ENCODE measurements at regions not wholly inside any gene's neighbourhood (a gene's known extent, or its start where the extent isn't known, plus 50 kb on each side); places are given as distances from the start of the nearest gene placed in this dataset.

GRCh38 chr13:60282708-60283107 is 114.3 kb upstream of the TDRD3 start:
- no peak for DNase-seq (ENCODE audit: low read depth)

GRCh38 chr13:60286707-60287106 is 110.3 kb upstream of the TDRD3 start:
- DNase-seq (ENCODE audit: low read depth), result no peak

GRCh38 chr13:60288569-60288968 is 108.5 kb upstream of the TDRD3 start:
- no peak for DNase-seq (ENCODE audit: low read depth)

- DNase-seq (ENCODE audit: low read depth), result no peak
These were observed 93.9 kb upstream of the TDRD3 start for GRCh38 chr13:60303166-60303565.

- DNase-seq (ENCODE audit: low read depth), result no peak
These were observed 85.5 kb upstream of the TDRD3 start for GRCh38 chr13:60311527-60311926.

GRCh38 chr13:60312851-60313505 is 84.0 kb upstream of the TDRD3 start:
- no peak for DNase-seq (ENCODE audit: low read depth)

- no peak for DNase-seq (ENCODE audit: low read depth)
These were observed 78.8 kb upstream of the TDRD3 start for GRCh38 chr13:60318186-60318585.

- DNase-seq (ENCODE audit: low read depth), result no peak
These were observed 72.9 kb upstream of the TDRD3 start for GRCh38 chr13:60324131-60324530.

- no peak for DNase-seq (ENCODE audit: low read depth)
These were observed 70.7 kb upstream of the TDRD3 start for GRCh38 chr13:60326273-60326672.

- DNase-seq (ENCODE audit: low read depth), result no peak
These were observed 69.5 kb upstream of the TDRD3 start for GRCh38 chr13:60327511-60327910.

GRCh38 chr13:60328073-60328472 is 68.9 kb upstream of the TDRD3 start:
- no peak for DNase-seq (ENCODE audit: low read depth)

- DNase-seq (ENCODE audit: low read depth), result no peak
These were observed 67.6 kb upstream of the TDRD3 start for GRCh38 chr13:60329221-60329923.

- no peak for DNase-seq (ENCODE audit: low read depth)
These were observed 65.6 kb upstream of the TDRD3 start for GRCh38 chr13:60331249-60332012.

GRCh38 chr13:60332682-60333081 is 64.3 kb upstream of the TDRD3 start:
- DNase-seq (ENCODE audit: low read depth), result no peak

GRCh38 chr13:60334310-60334709 is 62.7 kb upstream of the TDRD3 start:
- no peak for DNase-seq (ENCODE audit: low read depth)

GRCh38 chr13:60335531-60335930 is 61.5 kb upstream of the TDRD3 start:
- DNase-seq (ENCODE audit: low read depth), result no peak

- DNase-seq (ENCODE audit: low read depth), result no peak
These were observed 58.3 kb upstream of the TDRD3 start for GRCh38 chr13:60338754-60339153.

- DNase-seq (ENCODE audit: low read depth), result no peak
These were observed 53.0 kb upstream of the TDRD3 start for GRCh38 chr13:60343978-60344377.

- no peak for DNase-seq (ENCODE audit: low read depth)
These were observed 49.8 kb upstream of the TDRD3 start for GRCh38 chr13:60347174-60347573.
